T-cell (primary cell): ENCODE measurements at regions not wholly inside any gene's neighbourhood (a gene's known extent, or its start where the extent isn't known, plus 50 kb on each side); places are given as distances from the start of the nearest gene placed in this dataset.
"Not testable (repeated sequence)": the region's sequence is repeated elsewhere in the genome, so short reads cannot be mapped to it uniquely, and the experiment has no call there.

Source experiments
- ATAC-seq, 4 experiments: fragments of 200-7000 bp in 3 of 4; fragments of 150-1000 bp in 1 of 4; cut with Tn5 transposase; replicated peaks in 1 of 4; 1 replicate in 3 of 4; 2 replicates in 1 of 4; pipeline ENCODE4 v1.10.0; 2021; ENCODE audit warnings: moderate library complexity in 3 of 4, mild to moderate bottlenecking in 2 of 4, moderate number of reproducible peaks in 1 of 4
- CTCF ChIA-PET, 2 donors: fragments of 300-600 bp; sonication (Branson Sonifier 250); formaldehyde crosslinking; loops; one replicate each; lab custom pipeline; 2022; ENCODE audit warnings: antibody characterized with exemption in 2 of 2; lab: Charles Lee
- POLR2A ChIA-PET, 2 donors: fragments of 300-600 bp; sonication (Branson Sonifier 250); formaldehyde crosslinking; loops; one replicate each; lab custom pipeline; 2022; ENCODE audit warnings: antibody characterized with exemption in 2 of 2; lab: Charles Lee
- DNase-seq, 35 experiments: peaks; one replicate each; pipeline versions ENCODE4 v3.0.0 to v3.0.0-alpha.2; 2013 to 2023
- H3K27ac ChIP-seq: one replicate; pipeline ENCODE4 v1.5.1; 2013; ENCODE audit warnings: low read length
- H3K27me3 ChIP-seq, 2 experiments: replicated peaks in 1 of 2; 1 replicate in 1 of 2; 2 replicates in 1 of 2; pipeline versions ENCODE4 v1.6.1 to v1.7.0; 2013; ENCODE audit warnings: low read length in 1 of 2, mixed read lengths in 1 of 2; ENCODE audit not compliant: control insufficient read depth in 2 of 2, insufficient read depth in 2 of 2; ENCODE audit errors: extremely low read depth in 1 of 2
- H3K36me3 ChIP-seq, 2 donors: 1 replicate in 1 of 2; 2 replicates in 1 of 2; pipeline versions ENCODE4 v1.6.1 to v1.7.0; 2013; ENCODE audit warnings: low read length in 1 of 2; ENCODE audit not compliant: control insufficient read depth in 2 of 2, insufficient read depth in 1 of 2; ENCODE audit errors: extremely low read depth in 1 of 2
- H3K4me1 ChIP-seq, 2 experiments: 1 replicate in 1 of 2; 2 replicates in 1 of 2; pipeline versions ENCODE4 v1.6.1 to v1.7.0; 2013; ENCODE audit warnings: low read length in 2 of 2, mixed read lengths in 1 of 2; ENCODE audit not compliant: insufficient read depth in 2 of 2, control insufficient read depth in 1 of 2; ENCODE audit errors: extremely low read depth in 1 of 2
- H3K4me3 ChIP-seq, 2 donors: 1 replicate in 1 of 2; 2 replicates in 1 of 2; pipeline versions ENCODE4 v1.5.1 to v1.7.0; 2013; ENCODE audit warnings: mild to moderate bottlenecking in 2 of 2, low read length in 1 of 2, moderate library complexity in 1 of 2; ENCODE audit not compliant: control insufficient read depth in 1 of 2; ENCODE audit errors: extremely low read depth in 1 of 2
- H3K9me3 ChIP-seq: 2 replicates; pipeline ENCODE4 v1.7.0; 2013
- H3K27ac Mint-ChIP-seq, 2 donors: one replicate each; pipeline ENCODE4 v1.8.0; 2020 to 2021; ENCODE audit warnings: mild to moderate bottlenecking in 2 of 2, mixed read lengths in 2 of 2
- H3K27me3 Mint-ChIP-seq, 2 donors: one replicate each; pipeline ENCODE4 v1.8.0; 2021 to 2022; ENCODE audit warnings: mixed read lengths in 2 of 2
- H3K36me3 Mint-ChIP-seq: one replicate; pipeline ENCODE4 v1.8.0; 2021; ENCODE audit warnings: mixed read lengths
- H3K4me1 Mint-ChIP-seq, 3 donors: one replicate each; pipeline ENCODE4 v1.8.0; 2020 to 2022; ENCODE audit warnings: mixed read lengths in 3 of 3, mild to moderate bottlenecking in 1 of 3
- H3K4me3 Mint-ChIP-seq, 3 donors: one replicate each; pipeline ENCODE4 v1.8.0; 2020 to 2022; ENCODE audit warnings: mild to moderate bottlenecking in 3 of 3, mixed read lengths in 3 of 3, moderate library complexity in 3 of 3
- H3K9me3 Mint-ChIP-seq, 3 donors: one replicate each; pipeline ENCODE4 v1.8.0; 2020 to 2022; ENCODE audit warnings: mixed read lengths in 3 of 3
- WGBS: methylation state at CpG from one replicate; pipeline ENCODE4 v1.1.5; 2013; ENCODE audit warnings: missing lambda C conversion rate; ENCODE audit not compliant: insufficient coverage; 5-methylcytosine and 5-hydroxymethylcytosine counted together

- Mint-ChIP-seq H3K4me1 (peaks cover 47 to 51% (median 48%) of the 10 kb centered on the region in 3 donors), H3K36me3 (peaks cover 26% of the 10 kb centered on the region), H3K4me3 (no peak overlapping the region), H3K9me3 (no peaks in the 10 kb centered on the region), H3K27ac (no peak overlapping the region), H3K27me3 (no peaks in the 10 kb centered on the region)
- H3K27ac ChIP-seq = no peak overlapping the region
- CTCF ChIA-PET = no interaction called here
- no peak overlapping the region for H3K4me3 ChIP-seq
- POLR2A ChIA-PET = no interaction called here
- H3K36me3 ChIP-seq = peaks cover 0 to 3% of the 10 kb centered on the region in 2 donors
- 89% methylated on average over 4 of the region's 5 CpGs for WGBS
- no peaks in the 10 kb centered on the region for H3K4me1 ChIP-seq
- H3K27me3 ChIP-seq = no peaks in the 10 kb centered on the region
- DNase-seq (no peak), ATAC-seq (no peak)
- H3K9me3 ChIP-seq = no peaks in the 10 kb centered on the region
Observed at GRCh38 chr17:45573924-45574770, 83.6 kb upstream of the PLEKHM1 start.

DNA sequence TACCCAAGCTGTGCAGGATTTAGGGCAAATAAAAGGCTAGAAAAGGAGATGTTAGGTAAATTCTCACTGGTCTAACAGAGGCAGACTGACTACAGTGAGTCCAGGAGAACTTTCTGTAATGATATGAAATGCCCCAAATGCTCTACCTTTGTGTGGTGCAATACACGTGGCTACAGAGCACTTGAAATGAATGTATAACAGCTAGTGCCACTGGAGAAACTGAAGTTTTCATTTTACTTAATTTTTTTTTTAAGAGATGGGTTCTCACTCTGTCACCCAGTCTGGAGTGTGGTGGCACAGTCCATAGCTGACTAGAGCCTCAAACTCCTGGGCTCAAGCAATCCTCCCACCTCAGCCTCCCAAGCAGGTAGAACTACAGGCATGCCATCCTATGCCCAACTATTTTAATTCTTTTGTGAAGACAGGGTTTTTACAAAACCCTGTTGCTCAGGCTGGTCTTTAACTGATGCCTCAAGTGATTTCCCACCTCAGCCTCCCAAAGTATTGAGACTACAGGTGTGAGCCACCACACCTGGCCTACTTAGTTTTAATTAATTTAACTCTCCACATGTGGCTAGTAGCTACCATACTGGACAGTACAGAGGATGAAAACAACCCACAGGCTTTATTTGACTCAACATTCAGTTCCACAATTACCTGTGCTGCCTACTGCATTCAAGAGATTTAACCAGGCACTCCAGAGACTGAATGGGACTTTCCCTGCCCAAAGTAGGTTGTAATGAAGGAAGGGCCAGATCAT, 84.8 kb upstream of the PLEKHM1 start:
- POLR2A ChIA-PET = no interaction called here
- H3K27ac ChIP-seq = no peak overlapping the region
- no peak overlapping the region for H3K27ac Mint-ChIP-seq

GRCh38 chr17:45576527-45577307, 86.2 kb upstream of the PLEKHM1 start:
- H3K36me3 ChIP-seq, H3K27ac Mint-ChIP-seq, POLR2A ChIA-PET, ATAC-seq, H3K4me3 Mint-ChIP-seq, H3K27me3 ChIP-seq, CTCF ChIA-PET, H3K27ac ChIP-seq, H3K9me3 Mint-ChIP-seq, DNase-seq, H3K4me3 ChIP-seq, H3K4me1 ChIP-seq, H3K9me3 ChIP-seq, H3K27me3 Mint-ChIP-seq: not testable (repeated sequence)
- Mint-ChIP-seq H3K36me3 (peaks cover 39% of the 10 kb centered on the region), H3K4me1 (peaks cover 71 to 73% (median 72%) of the 10 kb centered on the region in 3 donors)
- WGBS = 92% methylated on average over 9 of the region's 10 CpGs

More for the DNA sequence above, 84.8 kb upstream of the PLEKHM1 start:
- Mint-ChIP-seq H3K36me3 (peaks cover 30% of the 10 kb centered on the region), H3K9me3 (no peaks in the 10 kb centered on the region), H3K4me3 (no peak overlapping the region), H3K4me1 (peaks cover 59 to 62% (median 60%) of the 10 kb centered on the region in 3 donors), H3K27me3 (no peaks in the 10 kb centered on the region)
- Histone ChIP-seq H3K9me3 (no peaks in the 10 kb centered on the region), H3K4me1 (no peaks in the 10 kb centered on the region), H3K36me3 (peaks cover 0 to 3% of the 10 kb centered on the region in 2 donors), H3K27me3 (no peaks in the 10 kb centered on the region), H3K4me3 (no peak overlapping the region)
- no peak for ATAC-seq
- WGBS = 100% methylated on average over 1 of the region's 1 CpG
- DNase-seq = no peak
- CTCF ChIA-PET = no interaction called here

- Histone ChIP-seq H3K9me3 (no peaks in the 10 kb centered on the region), H3K27ac (no peak overlapping the region), H3K36me3 (peaks cover 0 to 6% of the 10 kb centered on the region in 2 donors), H3K4me3 (no peak overlapping the region), H3K4me1 (peaks cover 2 to 4% of the 10 kb centered on the region in 2 experiments), H3K27me3 (no peaks in the 10 kb centered on the region)
- no peak overlapping the region for H3K4me3 Mint-ChIP-seq
- DNase-seq (no peak), ATAC-seq (no peak)
- ChIA-PET CTCF (interaction anchor here in 1 of 2 donors (0.6 kb wide), 1 partner anchor 699 kb away, joined by 3 read pairs; no protein-coding TSS in a partner anchor), POLR2A (no interaction called here)
- no peaks in the 10 kb centered on the region for H3K27me3 Mint-ChIP-seq
- H3K4me1 Mint-ChIP-seq = peaks cover 81 to 83% (median 82%) of the 10 kb centered on the region in 3 donors
- 98% methylated on average over 5 of the region's 6 CpGs for WGBS
- no peaks in the 10 kb centered on the region for H3K9me3 Mint-ChIP-seq
- H3K27ac Mint-ChIP-seq = no peak overlapping the region
- H3K36me3 Mint-ChIP-seq = peaks cover 41% of the 10 kb centered on the region
Observed at GRCh38 chr17:45577571-45578279, 87.2 kb upstream of the PLEKHM1 start.

DNA sequence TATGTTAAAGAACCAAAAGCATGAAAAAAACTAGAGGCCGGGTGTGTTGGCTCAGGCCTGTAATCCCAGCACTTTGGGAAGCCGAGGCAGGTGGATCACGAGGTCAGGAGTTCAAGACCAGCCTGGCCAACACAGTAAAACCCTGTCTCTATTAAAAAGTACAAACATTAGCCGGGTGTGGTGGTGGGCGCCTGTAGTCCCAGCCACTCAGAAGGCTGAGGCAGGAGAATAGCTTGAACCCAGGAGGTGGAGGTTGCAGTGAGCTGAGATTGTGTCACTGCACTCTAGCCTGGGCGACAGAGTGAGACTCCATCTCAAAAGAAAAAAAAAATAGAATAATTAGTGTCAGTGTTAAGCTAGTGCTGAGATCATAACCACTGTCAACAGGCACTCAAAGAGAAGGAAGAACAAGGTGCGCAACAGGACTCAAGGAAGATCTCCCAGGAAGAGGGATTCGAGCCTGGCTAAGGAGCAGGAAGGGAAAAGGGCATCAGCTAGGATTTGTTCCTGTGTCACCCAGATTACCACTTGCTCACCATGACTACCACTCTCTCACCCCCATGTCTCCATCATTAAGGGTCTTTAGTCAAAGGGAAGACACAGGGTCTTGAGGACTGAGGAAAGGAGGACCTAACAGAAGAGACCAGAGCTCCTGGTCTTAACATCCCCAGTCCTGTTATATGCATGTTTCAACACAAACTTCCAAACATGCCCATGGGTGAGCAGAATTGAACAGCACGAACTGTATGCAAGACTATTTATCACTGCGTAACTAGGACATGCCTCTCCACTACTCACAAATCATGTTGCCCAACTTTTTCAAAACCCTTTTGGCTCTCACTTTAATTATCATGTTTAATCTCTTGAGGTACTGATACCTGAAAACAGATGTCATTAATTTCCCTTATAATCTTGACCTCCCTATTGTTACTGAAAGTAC, 88.3 kb upstream of the PLEKHM1 start:
- DNase-seq = no peak
- Mint-ChIP-seq H3K27ac (no peak overlapping the region), H3K9me3 (no peaks in the 10 kb centered on the region), H3K4me3 (no peak overlapping the region), H3K36me3 (peaks cover 37% of the 10 kb centered on the region), H3K4me1 (peaks cover 87 to 89% (median 88%) of the 10 kb centered on the region in 3 donors), H3K27me3 (no peaks in the 10 kb centered on the region)
- H3K36me3 ChIP-seq = peaks cover 0 to 6% of the 10 kb centered on the region in 2 donors
- no peak overlapping the region for H3K4me3 ChIP-seq
- CTCF ChIA-PET = no interaction called here
- H3K4me1 ChIP-seq = peaks cover 8 to 12% of the 10 kb centered on the region in 2 experiments
- POLR2A ChIA-PET = no interaction called here
- WGBS = 98% methylated on average over 8 of the region's 10 CpGs
- no peaks in the 10 kb centered on the region for H3K9me3 ChIP-seq
- H3K27me3 ChIP-seq = no peaks in the 10 kb centered on the region
- no peak for ATAC-seq
- H3K27ac ChIP-seq = no peak overlapping the region
